Spleen (tissue), 7 donors: ENCODE measurements at regions not wholly inside any gene's neighbourhood (a gene's known extent, or its start where the extent isn't known, plus 50 kb on each side); places are given as distances from the start of the nearest gene placed in this dataset.

Experiments
- POLR2A ChIP-seq, 3 donors: fragments of 450-650 bp; IDR thresholded peaks; one replicate each; pipeline ENCODE4 v1.5.1; 2017; ENCODE audit warnings: antibody characterized with exemption in 3 of 3, mild to moderate bottlenecking in 1 of 3
- POLR2AphosphoS5 ChIP-seq, 3 donors: sonication (generic); formaldehyde crosslinking; IDR thresholded peaks; one replicate each; pipeline ENCODE4 v1.5.1; 2017; ENCODE audit warnings: antibody characterized with exemption in 3 of 3
- TF ChIP-seq, protein P1 (sequence below), 11 experiments: fragments of 200-600 bp in 7 of 11; fragments of 450-650 bp in 4 of 11; sonication (generic) in 4 of 11; IDR thresholded peaks in 8 of 11; conservative IDR thresholded peaks in 3 of 11; 1 replicate in 7 of 11; 2 replicates in 4 of 11; pipeline versions ENCODE4 v1.4.0 to v1.8.0; 2016 to 2021; ENCODE audit warnings: antibody characterized with exemption in 11 of 11, inconsistent platforms in 4 of 11, mild to moderate bottlenecking in 1 of 11
- donor health status: DM: no; HTN: no; CAD: no; lungs with moderate emphysema.
- donor health status: DM: no; HTN: no; CAD: no.
- donor health status: DM: no; HTN: no; CAD: no.

DNA sequence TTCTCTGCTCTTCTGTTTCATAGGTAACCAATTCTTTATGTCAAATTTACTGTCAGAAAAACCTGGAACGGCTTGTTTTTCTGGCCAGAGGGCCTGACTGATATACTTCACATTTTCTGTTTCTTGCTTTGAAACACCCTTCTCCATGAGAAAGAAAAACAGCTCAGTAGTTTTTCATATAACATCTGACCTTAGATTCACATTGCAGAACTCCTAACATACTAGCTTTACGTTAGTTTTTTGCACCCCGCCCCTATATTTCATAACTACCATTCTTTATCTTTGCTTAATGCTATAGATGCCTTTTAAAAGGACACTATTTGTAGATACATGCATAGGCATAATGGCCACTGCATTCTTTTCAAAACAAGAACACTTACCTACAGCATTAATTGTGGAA, 83.9 kb upstream of the TSC22D2 start:
- TF ChIP-seq, protein P1, sequence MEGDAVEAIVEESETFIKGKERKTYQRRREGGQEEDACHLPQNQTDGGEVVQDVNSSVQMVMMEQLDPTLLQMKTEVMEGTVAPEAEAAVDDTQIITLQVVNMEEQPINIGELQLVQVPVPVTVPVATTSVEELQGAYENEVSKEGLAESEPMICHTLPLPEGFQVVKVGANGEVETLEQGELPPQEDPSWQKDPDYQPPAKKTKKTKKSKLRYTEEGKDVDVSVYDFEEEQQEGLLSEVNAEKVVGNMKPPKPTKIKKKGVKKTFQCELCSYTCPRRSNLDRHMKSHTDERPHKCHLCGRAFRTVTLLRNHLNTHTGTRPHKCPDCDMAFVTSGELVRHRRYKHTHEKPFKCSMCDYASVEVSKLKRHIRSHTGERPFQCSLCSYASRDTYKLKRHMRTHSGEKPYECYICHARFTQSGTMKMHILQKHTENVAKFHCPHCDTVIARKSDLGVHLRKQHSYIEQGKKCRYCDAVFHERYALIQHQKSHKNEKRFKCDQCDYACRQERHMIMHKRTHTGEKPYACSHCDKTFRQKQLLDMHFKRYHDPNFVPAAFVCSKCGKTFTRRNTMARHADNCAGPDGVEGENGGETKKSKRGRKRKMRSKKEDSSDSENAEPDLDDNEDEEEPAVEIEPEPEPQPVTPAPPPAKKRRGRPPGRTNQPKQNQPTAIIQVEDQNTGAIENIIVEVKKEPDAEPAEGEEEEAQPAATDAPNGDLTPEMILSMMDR (IDR thresholded peaks at IDR 0.05 in 8 of 11, conservative IDR thresholded peaks at IDR 0.05 in 3 of 11), result no peak
- no peak for TF ChIP-seq POLR2AphosphoS5 (IDR thresholded peaks at IDR 0.05)
- no peak for TF ChIP-seq POLR2A (IDR thresholded peaks at IDR 0.05)
